ENCODE measurements at regions not wholly inside any gene's neighbourhood (a gene's known extent, or its start where the extent isn't known, plus 50 kb on each side); places are given as distances from the start of the nearest gene placed in this dataset.

DNA sequence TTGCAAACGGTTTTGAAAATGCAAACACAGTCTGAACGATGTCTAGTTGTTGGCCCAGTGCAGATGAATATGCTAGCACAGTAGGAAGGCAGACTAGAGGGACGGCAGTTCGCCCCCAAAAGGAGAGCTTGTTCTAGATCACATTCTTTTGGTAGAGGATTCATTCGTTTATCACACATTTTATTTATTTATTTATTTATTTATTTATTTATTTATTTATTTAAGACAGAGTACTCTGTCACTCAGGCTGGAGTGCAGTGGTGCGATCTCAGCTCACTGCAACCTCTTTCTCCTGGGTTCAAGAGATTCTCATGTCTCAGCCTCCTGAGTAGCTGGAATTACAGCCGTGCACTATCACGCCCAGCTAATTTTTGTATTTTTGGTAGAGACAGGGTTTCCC lies 59.4 kb upstream of the ZPBP start:
- 65 to 81% methylated on average over 8 of the region's 8 CpGs for WGBS, 2 donors (ENCODE audit: low coverage in 1 of 2)
- Histone ChIP-seq H3K27ac (no peak overlapping the region), H3K27me3 (peaks cover 7% of the 10 kb centered on the region), H3K4me1 (no peaks in the 10 kb centered on the region), H3K4me3 (no peak overlapping the region), H3K9me3 (no peaks in the 10 kb centered on the region), H3K36me3 (no peaks in the 10 kb centered on the region)
- ATAC-seq = no peak
- TF ChIP-seq POLR2A (IDR thresholded peaks at IDR 0.05) = no peak
- TF ChIP-seq POLR2AphosphoS5 (IDR thresholded peaks at IDR 0.05) = no peak
- TF ChIP-seq EP300 (IDR thresholded peaks at IDR 0.05) = no peak

- Histone ChIP-seq H3K9me3 (no peaks in the 10 kb centered on the region), H3K27me3 (peaks cover 7% of the 10 kb centered on the region), H3K4me3 (no peak overlapping the region), H3K4me1 (no peaks in the 10 kb centered on the region), H3K27ac (no peak overlapping the region), H3K36me3 (no peaks in the 10 kb centered on the region)
- no peak for ATAC-seq
- no peak for TF ChIP-seq CTCF (IDR thresholded peaks at IDR 0.05)
- TF ChIP-seq POLR2A (IDR thresholded peaks at IDR 0.05) = no peak
- no peak for TF ChIP-seq POLR2AphosphoS5 (IDR thresholded peaks at IDR 0.05)
- no peak for TF ChIP-seq EP300 (IDR thresholded peaks at IDR 0.05)
- 75 to 83% methylated on average over 3 of the region's 3 CpGs for WGBS, 2 donors (ENCODE audit: low coverage in 1 of 2)
Measured at GRCh38 chr7:50151661-50152060, 58.6 kb upstream of the ZPBP start.

- Histone ChIP-seq H3K27ac (no peak overlapping the region), H3K4me3 (no peak overlapping the region), H3K9me3 (no peaks in the 10 kb centered on the region), H3K27me3 (peaks cover 7% of the 10 kb centered on the region), H3K36me3 (no peaks in the 10 kb centered on the region), H3K4me1 (no peaks in the 10 kb centered on the region)
- TF ChIP-seq EP300 (IDR thresholded peaks at IDR 0.05) (no peak), POLR2A (IDR thresholded peaks at IDR 0.05) (no peak), CTCF (IDR thresholded peaks at IDR 0.05) (no peak), POLR2AphosphoS5 (IDR thresholded peaks at IDR 0.05) (no peak)
- 45 to 90% methylated on average over 2 of the region's 2 CpGs for WGBS, 2 donors (ENCODE audit: low coverage in 1 of 2)
- ATAC-seq = no peak
Measured at GRCh38 chr7:50151001-50151400, 58.0 kb upstream of the ZPBP start.

GRCh38 chr7:50149369-50149768 lies 56.3 kb upstream of the ZPBP start:
- no peak overlapping the region for H3K27ac ChIP-seq
- no peaks in the 10 kb centered on the region for H3K9me3 ChIP-seq
- H3K27me3 ChIP-seq = no peaks in the 10 kb centered on the region
- no peaks in the 10 kb centered on the region for H3K4me1 ChIP-seq
- no peak overlapping the region for H3K4me3 ChIP-seq
- no peak for ATAC-seq
- TF ChIP-seq EP300 (IDR thresholded peaks at IDR 0.05) (no peak), POLR2A (IDR thresholded peaks at IDR 0.05) (no peak), POLR2AphosphoS5 (IDR thresholded peaks at IDR 0.05) (no peak), CTCF (IDR thresholded peaks at IDR 0.05) (no peak)
- H3K36me3 ChIP-seq = no peaks in the 10 kb centered on the region
- 36 to 56% methylated on average over 2 of the region's 2 CpGs for WGBS, 2 donors (ENCODE audit: low coverage in 1 of 2)

- TF ChIP-seq POLR2AphosphoS5 (IDR thresholded peaks at IDR 0.05) = no peak
- no peak for TF ChIP-seq POLR2A (IDR thresholded peaks at IDR 0.05)
- TF ChIP-seq EP300 (IDR thresholded peaks at IDR 0.05) = no peak
- TF ChIP-seq CTCF (IDR thresholded peaks at IDR 0.05) = no peak
- Histone ChIP-seq H3K27ac (no peak overlapping the region), H3K4me3 (no peak overlapping the region), H3K36me3 (no peaks in the 10 kb centered on the region), H3K27me3 (no peaks in the 10 kb centered on the region), H3K9me3 (no peaks in the 10 kb centered on the region), H3K4me1 (no peaks in the 10 kb centered on the region)
- no peak for ATAC-seq
- 57 to 71% methylated on average over 4 to 6 of the region's 6 CpGs for WGBS, 2 donors (ENCODE audit: low coverage in 1 of 2)
Measured at GRCh38 chr7:50147951-50148808, 55.1 kb upstream of the ZPBP start.
